ENCODE measurements at regions not wholly inside any gene's neighbourhood (a gene's known extent, or its start where the extent isn't known, plus 50 kb on each side); places are given as distances from the start of the nearest gene placed in this dataset.

GRCh38 chr6:44002593-44003344 is 124.5 kb downstream of the MRPL14 start (continued):
- TF ChIP-seq ZHX2 (IDR thresholded peaks at IDR 0.05; ENCODE audit: low read depth) (peak; percentile 30; the same call in 1 of the 2 replicates), ZHX2 (CRISPR knock-in tag; IDR thresholded peaks at IDR 0.05; ENCODE audit: borderline replicate concordance) (no peak), FIP1L1 (IDR thresholded peaks at IDR 0.05; ENCODE audit: borderline replicate concordance, insufficient read depth, low read depth, low read length) (no peak), ZNF570 (CRISPR knock-in tag; IDR thresholded peaks at IDR 0.05; ENCODE audit: borderline replicate concordance) (no peak), ZMYM3 (CRISPR knock-in tag; IDR thresholded peaks at IDR 0.05) (no peak), PHF8 (CRISPR knock-in tag; IDR thresholded peaks at IDR 0.05) (no peak)
